Central memory CD4-positive, alpha-beta T cell (primary cell): ENCODE measurements at regions not wholly inside any gene's neighbourhood (a gene's known extent, or its start where the extent isn't known, plus 50 kb on each side); places are given as distances from the start of the nearest gene placed in this dataset.
"Not testable (repeated sequence)": the region's sequence is repeated elsewhere in the genome, so short reads cannot be mapped to it uniquely, and the experiment has no call there.

Source experiments
- DNase-seq: peaks from one replicate; pipeline ENCODE4 v3.0.0; 2022

DNA sequence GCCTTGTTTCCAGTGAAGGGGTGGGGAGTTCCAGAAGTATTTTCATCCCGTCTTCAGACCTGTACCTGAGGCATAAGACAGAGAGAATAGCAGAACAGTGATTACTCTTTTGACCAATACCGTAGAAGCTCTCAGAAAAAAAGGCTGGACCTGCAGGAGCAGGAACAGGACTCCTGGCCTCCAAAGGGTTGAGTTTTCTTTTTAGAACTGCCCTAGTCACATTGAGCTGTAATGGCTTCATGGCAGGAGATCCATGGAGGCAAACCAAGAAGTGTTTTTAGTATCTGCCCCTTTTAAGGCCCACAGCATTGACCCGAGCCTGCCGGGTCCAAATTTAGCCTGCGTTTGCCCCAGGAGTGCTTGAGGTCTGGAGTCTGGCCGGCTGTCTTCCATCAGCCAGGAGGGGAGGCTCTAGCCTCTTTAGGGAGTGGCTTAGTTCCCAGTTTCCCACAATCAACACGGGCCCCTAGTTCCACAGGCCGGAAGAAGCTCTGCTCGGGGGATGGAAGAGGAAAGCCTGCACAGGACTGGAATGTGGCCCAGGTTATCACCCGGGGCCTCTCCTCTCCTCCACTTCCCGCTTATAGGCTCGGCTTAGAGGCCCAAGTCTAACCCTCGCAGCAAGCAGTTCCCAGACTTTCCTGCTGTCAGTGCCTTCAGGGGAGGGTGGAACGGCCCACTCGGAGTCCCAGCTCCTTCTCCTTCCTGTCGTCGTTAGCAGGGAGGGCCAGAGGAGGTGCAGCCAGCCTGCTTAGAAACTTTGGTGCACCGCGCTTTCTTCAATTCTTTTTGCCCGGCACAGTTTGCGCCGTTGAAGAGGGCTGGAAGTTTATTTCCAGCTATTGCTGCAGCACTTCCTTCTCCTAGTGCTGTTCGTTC, 80.7 kb downstream of the C9orf152 start:
- DNase-seq: no peak

GRCh38 chr9:110128664-110129329, 79.2 kb downstream of the C9orf152 start:
- no peak for DNase-seq

DNA sequence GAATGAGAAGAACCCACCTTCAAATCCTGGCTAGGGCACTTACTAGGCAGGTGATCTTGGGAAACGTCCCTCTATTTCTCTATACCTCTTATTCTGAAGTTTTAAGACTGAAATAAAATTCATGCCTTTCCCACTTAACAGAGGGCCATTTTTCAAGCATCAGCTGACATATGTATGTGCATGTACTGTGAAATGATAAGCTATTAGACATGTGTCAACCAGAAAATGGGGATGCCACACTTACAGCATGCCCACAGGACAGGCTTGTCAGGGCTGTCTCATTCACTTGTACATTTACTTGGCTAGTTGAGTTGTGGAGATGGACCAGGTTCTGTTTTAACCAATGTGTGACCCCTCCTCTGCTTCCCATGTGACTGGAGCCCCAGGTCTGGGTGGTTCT, 78.5 kb downstream of the C9orf152 start:
- no peak for DNase-seq

DNA sequence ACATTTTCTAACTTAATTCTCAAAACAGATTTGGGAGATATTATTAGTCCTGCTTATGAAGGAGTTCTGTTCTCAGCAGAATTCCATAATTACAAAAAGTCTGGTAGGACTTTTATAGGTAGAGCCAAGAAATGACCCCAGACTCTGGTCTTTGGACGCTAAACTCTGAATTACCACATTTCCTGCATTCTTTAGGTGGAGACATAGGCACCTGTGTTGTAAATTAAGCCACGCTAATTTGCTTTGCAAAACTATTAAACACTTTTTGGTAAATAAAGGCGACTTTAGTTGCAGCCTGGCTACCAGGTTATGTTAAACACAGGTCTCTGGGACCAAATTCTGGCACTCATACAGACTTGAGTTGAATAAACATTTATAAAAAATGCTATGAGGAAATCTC, 77.7 kb downstream of the C9orf152 start:
- DNase-seq: no peak

- no peak for DNase-seq
Measured at GRCh38 chr9:110130791-110131416, 77.1 kb downstream of the C9orf152 start.

DNA sequence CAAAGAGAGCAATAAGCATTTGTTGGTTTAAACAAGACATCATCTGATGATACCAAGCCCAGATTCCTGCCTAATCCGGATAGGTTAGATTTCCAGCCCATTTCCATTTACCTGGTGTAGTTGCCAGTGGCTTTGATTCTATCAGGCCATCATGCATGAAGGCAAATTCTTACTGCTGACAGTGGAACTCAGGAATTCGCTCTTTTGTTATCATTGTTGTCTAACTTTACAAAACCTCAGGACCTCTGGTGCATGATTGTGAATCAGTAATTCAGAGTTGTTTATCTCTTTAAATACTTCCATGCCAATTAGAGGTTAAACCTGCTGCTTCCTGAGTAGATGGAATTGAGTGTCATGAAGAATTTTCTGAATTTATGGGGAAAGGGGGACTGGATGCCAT, 76.5 kb downstream of the C9orf152 start:
- no peak for DNase-seq

DNA sequence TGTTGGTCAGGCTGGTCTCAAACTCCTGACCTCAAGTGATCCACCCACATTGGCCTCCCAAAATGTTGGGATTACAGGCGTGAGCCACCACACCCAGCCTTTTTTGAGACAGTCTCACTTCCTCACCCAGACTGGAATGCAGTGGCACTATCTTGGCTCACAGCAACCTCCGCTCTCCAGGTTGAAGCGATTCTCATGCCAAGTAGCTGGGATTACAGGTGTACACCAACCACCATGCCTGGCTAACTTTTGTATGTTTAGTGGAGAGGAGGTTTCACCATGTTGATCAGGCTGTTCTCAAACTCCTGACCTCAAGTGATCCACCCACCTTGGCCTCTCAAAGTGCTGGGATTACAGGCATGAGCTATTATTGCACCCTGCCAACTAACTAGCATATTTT, 75.4 kb downstream of the C9orf152 start:
- not testable (repeated sequence) for DNase-seq

- no peak for DNase-seq
Measured at GRCh38 chr9:110133059-110133458, 74.9 kb downstream of the C9orf152 start.

DNA sequence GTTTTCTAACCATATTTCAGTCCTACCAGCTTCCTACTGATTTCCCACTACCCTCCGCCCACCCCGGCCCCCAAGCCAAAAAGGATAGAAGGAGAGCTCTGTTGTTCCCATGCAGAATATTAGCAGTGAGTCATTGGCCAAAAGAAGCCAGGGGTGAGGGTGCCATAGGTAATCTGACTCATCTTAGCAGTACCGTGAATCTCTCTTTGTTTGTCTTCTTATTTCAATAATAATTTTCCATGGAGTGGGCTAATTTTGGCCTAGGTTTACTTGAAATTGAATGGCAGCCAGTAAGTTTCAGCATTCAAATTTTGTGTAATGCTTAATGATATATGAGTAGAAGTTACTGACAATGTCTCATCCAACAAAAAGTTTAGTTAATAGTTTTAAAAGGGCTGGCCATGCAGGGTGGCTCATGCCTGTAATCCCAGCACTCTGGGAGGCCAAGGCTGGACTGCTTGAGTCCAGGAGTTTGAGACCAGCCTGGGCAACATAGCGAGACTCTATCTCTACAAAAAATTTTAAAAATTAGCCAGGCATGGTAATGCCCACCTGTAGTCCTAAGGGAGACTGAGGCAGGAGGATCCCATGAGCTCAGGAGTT, 74.2 kb downstream of the C9orf152 start:
- DNase-seq: no peak

DNA sequence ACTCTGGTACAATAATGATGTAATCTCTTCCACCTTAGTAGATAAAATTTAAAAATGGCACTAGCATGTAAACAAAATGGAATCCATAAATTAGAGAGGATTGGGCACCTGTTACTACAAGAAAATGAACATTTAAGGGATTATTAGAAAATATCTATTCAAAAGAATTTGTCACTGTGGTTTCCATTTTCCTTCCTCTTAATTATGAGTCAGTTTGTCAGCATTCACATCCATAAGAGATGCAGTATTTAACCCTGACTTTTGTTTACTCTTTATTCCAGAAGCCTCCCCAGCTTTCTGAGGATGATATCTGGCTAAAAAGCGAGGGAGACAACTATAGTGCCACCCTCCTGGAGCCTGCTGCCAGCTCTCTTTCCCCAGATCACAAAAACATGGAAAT, 72.1 kb downstream of the C9orf152 start:
- no peak for DNase-seq

- no peak for DNase-seq
Measured at GRCh38 chr9:110136802-110137201, 71.2 kb downstream of the C9orf152 start.

GRCh38 chr9:110140276-110140675, 67.7 kb downstream of the C9orf152 start:
- no peak for DNase-seq

- DNase-seq: no peak
Measured at GRCh38 chr9:110141227-110141793, 66.6 kb downstream of the C9orf152 start.

DNA sequence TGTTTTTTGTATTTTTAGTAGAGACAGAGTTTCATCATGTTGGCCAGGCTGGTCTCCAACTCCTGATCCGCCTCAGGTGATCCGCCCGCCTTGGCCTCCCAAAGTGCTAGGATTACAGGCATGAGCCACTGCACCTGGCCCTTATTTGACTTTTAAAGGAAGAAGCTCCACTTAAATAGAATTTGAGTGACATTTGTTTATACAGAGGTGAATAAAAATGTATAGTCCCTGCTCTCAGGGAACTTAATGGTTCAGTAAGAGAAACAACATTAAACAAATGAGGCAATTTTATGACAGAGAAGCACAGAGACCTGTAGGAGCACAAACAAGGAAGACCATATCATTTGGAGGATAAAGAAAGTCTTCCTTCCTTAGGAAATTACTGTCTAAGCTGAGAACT, 65.7 kb downstream of the C9orf152 start:
- DNase-seq: no peak

GRCh38 chr9:110142868-110143481, 65.0 kb downstream of the C9orf152 start:
- DNase-seq: no peak

DNA sequence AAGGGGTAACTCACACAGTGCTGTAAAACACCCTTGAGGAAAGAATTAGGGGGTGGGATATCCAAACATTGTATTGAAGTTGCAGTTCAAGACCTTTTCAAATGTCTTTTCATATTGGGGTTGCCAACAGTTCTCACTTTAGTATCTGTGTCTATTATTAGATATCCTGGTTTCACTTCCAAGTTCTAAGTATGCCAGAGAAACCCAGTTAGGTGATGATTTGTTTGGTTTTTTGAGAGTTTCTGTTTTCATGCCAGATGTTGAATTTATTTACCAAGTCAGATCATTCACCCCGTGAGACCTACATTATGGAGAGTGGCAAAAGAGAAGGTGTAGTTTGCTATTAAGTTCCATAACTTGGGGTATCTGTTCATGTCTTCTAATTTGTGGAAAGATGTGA, 64.5 kb downstream of the C9orf152 start:
- DNase-seq: no peak

DNA sequence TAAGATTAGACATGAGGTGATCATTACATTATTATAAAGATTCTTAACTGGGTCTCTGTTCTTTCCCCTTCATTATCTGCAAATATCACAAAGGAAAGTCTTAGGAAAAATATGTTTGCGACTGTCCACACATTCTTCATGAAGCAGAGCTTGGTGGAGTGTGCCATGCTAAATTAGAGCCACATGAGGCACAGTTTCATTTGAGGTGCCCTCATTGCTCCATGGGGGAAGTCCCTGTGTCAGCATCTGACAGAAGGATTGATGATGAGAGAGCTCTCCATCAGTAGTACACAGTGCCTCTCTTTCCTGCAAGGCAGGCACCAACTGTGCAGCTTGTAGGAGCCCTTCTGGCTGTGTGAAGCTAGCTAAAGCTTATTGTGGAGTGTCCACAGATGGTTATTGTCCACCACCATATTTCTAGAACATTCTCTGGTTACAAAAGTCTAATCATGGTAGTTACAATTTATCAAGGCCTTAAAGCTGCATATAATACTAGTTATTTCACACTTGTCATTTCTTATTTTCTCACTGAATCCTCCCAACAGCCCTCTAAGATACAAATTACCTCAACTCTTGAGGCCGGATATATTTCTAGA, 63.9 kb downstream of the C9orf152 start:
- DNase-seq: no peak

DNA sequence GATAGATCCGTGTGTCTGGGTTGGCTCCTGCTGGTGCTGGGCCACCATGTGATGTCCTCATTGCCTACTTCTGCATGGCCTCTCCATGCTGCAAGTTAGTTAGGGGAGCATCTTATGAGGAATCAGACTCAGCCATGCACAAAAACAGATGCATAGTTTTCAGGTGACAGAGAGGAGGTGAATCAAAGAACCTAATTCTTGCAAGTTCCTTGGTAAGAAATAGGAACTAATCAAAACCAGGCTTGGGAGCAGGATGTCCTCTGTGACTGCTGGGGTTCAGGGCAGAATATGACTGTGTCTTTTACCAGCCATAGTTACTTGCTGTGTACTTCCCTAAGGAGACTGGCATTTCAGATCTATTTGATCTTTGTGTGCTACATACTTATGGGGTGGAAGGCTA, 61.6 kb downstream of the C9orf152 start:
- no peak for DNase-seq

GRCh38 chr9:110148384-110148783, 59.6 kb downstream of the C9orf152 start:
- DNase-seq: peak; percentile 10

- DNase-seq: no peak
Measured at GRCh38 chr9:110148891-110149290, 59.1 kb downstream of the C9orf152 start.
